AG04449 (cell line): ENCODE measurements at regions not wholly inside any gene's neighbourhood (a gene's known extent, or its start where the extent isn't known, plus 50 kb on each side); places are given as distances from the start of the nearest gene placed in this dataset.
"Not testable (repeated sequence)": the region's sequence is repeated elsewhere in the genome, so short reads cannot be mapped to it uniquely, and the experiment has no call there.

Experiments
- CTCF ChIA-PET: fragments of 350-600 bp; formaldehyde crosslinking; extraction: SDS; loops from one replicate; lab custom pipeline; 2021; ENCODE audit warnings: antibody characterized with exemption; lab: Yijun Ruan, JAX
- POLR2A ChIA-PET: fragments of 400-600, 350-600 bp; formaldehyde crosslinking; extraction: SDS; loops from one replicate; lab custom pipeline; 2020; ENCODE audit warnings: antibody characterized with exemption, inconsistent platforms; lab: Yijun Ruan, JAX
- DNase-seq: peaks from one replicate; pipeline ENCODE4 v3.0.0-alpha.2; 2010; ENCODE audit warnings: low read depth, low spot score
- H3K4me3 ChIP-seq: 2 replicates; pipeline ENCODE4 v1.5.1; 2011; ENCODE audit warnings: low read depth, mild to moderate bottlenecking, control low read depth, low read length
- CTCF ChIP-seq: IDR thresholded peaks from one replicate; pipeline ENCODE4 v1.5.1; 2011; ENCODE audit warnings: mild to moderate bottlenecking, moderate library complexity, low read length, control low read depth, inconsistent platforms; ENCODE audit not compliant: insufficient read depth; ENCODE audit errors: missing control alignments

- ChIA-PET POLR2A (no interaction called here), CTCF (no interaction called here)
- no peak for TF ChIP-seq CTCF
- DNase-seq, result no peak
- no peak overlapping the region for H3K4me3 ChIP-seq
Measured at GRCh38 chr6:6486595-6486994, 101.9 kb upstream of the LY86 start.

- DNase-seq, result no peak
- ChIA-PET POLR2A (no interaction called here), CTCF (no interaction called here)
- no peak overlapping the region for H3K4me3 ChIP-seq
- TF ChIP-seq CTCF, result no peak
Measured at GRCh38 chr6:6491761-6492160, 96.8 kb upstream of the LY86 start.

GRCh38 chr6:6492675-6493074 is 95.8 kb upstream of the LY86 start:
- no peak overlapping the region for H3K4me3 ChIP-seq
- no peak for TF ChIP-seq CTCF
- CTCF ChIA-PET, result no interaction called here
- no peak for DNase-seq
- POLR2A ChIA-PET, result no interaction called here

GRCh38 chr6:6494139-6494538 is 94.4 kb upstream of the LY86 start:
- POLR2A ChIA-PET, CTCF ChIA-PET: not testable (repeated sequence)

GRCh38 chr6:6494677-6495076 is 93.8 kb upstream of the LY86 start:
- POLR2A ChIA-PET, result no interaction called here

More at GRCh38 chr6:6494139-6494538, 94.4 kb upstream of the LY86 start:
- not testable (repeated sequence) for DNase-seq, H3K4me3 ChIP-seq

GRCh38 chr6:6495851-6496250 is 92.7 kb upstream of the LY86 start:
- no peak for TF ChIP-seq CTCF
- POLR2A ChIA-PET, result no interaction called here
- DNase-seq, result no peak
- CTCF ChIA-PET, result no interaction called here
- H3K4me3 ChIP-seq, result no peak overlapping the region

More at GRCh38 chr6:6494677-6495076, 93.8 kb upstream of the LY86 start:
- CTCF ChIA-PET, result no interaction called here
- peak; percentile 15 for TF ChIP-seq CTCF
- DNase-seq, result no peak
- no peak overlapping the region for H3K4me3 ChIP-seq

GRCh38 chr6:6497541-6497940 is 91.0 kb upstream of the LY86 start:
- DNase-seq, result no peak
- ChIA-PET POLR2A (no interaction called here), CTCF (no interaction called here)
- TF ChIP-seq CTCF, result no peak
- no peak overlapping the region for H3K4me3 ChIP-seq
